Gastrocnemius medialis (tissue), 4 donors: ENCODE measurements at regions not wholly inside any gene's neighbourhood (a gene's known extent, or its start where the extent isn't known, plus 50 kb on each side); places are given as distances from the start of the nearest gene placed in this dataset.

Experiments
- CTCF ChIP-seq, 5 experiments: fragments of 450-650 bp in 3 of 5; fragments of 200-600 bp in 2 of 5; sonication (generic) in 2 of 5; IDR thresholded peaks in 4 of 5; conservative IDR thresholded peaks in 1 of 5; 1 replicate in 4 of 5; 2 replicates in 1 of 5; pipeline ENCODE4 v1.5.1; 2016 to 2019; ENCODE audit warnings: antibody characterized with exemption in 5 of 5, mild to moderate bottlenecking in 3 of 5, moderate library complexity in 3 of 5
- POLR2A ChIP-seq, 2 donors: fragments of 450-650 bp; IDR thresholded peaks; one replicate each; pipeline ENCODE4 v1.6.1; 2017; ENCODE audit warnings: antibody characterized with exemption in 2 of 2, mild to moderate bottlenecking in 2 of 2, moderate library complexity in 2 of 2

- TF ChIP-seq CTCF (IDR thresholded peaks at IDR 0.05 in 4 of 5, conservative IDR thresholded peaks at IDR 0.05 in 1 of 5), result no peak
- TF ChIP-seq POLR2A (IDR thresholded peaks at IDR 0.05), result no peak
Measured at GRCh38 chr6:106752641-106753040, 123.3 kb downstream of the QRSL1 start.
